ENCODE measurements at regions not wholly inside any gene's neighbourhood (a gene's known extent, or its start where the extent isn't known, plus 50 kb on each side); places are given as distances from the start of the nearest gene placed in this dataset.

- no peaks in the 10 kb centered on the region for H3K36me3 ChIP-seq (ENCODE audit: control insufficient read depth in 2 of 2, extremely low read depth in 1 of 2, insufficient read depth in 2 of 2, low read length in 2 of 2)
- dilution Hi-C loops (cut with MboI; ENCODE audit: extremely low pct_ligation_motif_present, low sequenced_read_pairs): no loop called here
- H3K9ac ChIP-seq (replicated peaks; ENCODE audit: extremely low read depth, insufficient read depth, low read length): no peak overlapping the region
- CTCF ChIA-PET: no interaction called here
- H3K4me1 ChIP-seq (ENCODE audit: control insufficient read depth, extremely low read depth, insufficient read depth, low read length): no peaks in the 10 kb centered on the region
- H2AFZ ChIP-seq (ENCODE audit: low read depth, low read length): no peak overlapping the region
- H3K4me3 ChIP-seq (replicated peaks in 1 of 3; ENCODE audit: insufficient read depth in 1 of 3, low read depth in 1 of 3, low read length in 3 of 3): no peak overlapping the region
- H3K27me3 ChIP-seq (ENCODE audit: control insufficient read depth in 2 of 2, insufficient read depth in 2 of 2, low read length in 2 of 2): no peaks in the 10 kb centered on the region
- BruUV-seq (replicated peaks): no TSS peak
- intact Hi-C loops (cut with micrococcal nuclease): no loop called here
- POLR2A ChIA-PET: no interaction called here
- H4K20me1 ChIP-seq (replicated peaks; ENCODE audit: control insufficient read depth, extremely low read depth, insufficient read depth, low read length): no peaks in the 10 kb centered on the region
- H3K27ac ChIP-seq (ENCODE audit: insufficient read depth, low read depth, low read length): no peak overlapping the region
- DNase-seq (ENCODE audit: low read depth, low spot score) (no peak), FAIRE-seq (no peak)
- H3K4me2 ChIP-seq (ENCODE audit: insufficient read depth, low read length): no peak overlapping the region
- no peaks in the 10 kb centered on the region for H3K79me2 ChIP-seq (ENCODE audit: control insufficient read depth, insufficient read depth, low read length)
- TF ChIP-seq POLR2AphosphoS5 (IDR thresholded peaks at IDR 0.05; ENCODE audit: insufficient read depth, low read depth, low read length) (no peak), MYC (IDR thresholded peaks at IDR 0.05; ENCODE audit: low read depth, low read length) (no peak), POLR2A (IDR thresholded peaks at IDR 0.05; ENCODE audit: low read depth, low read length) (no peak), JUN (IDR thresholded peaks at IDR 0.05; ENCODE audit: borderline replicate concordance, insufficient read depth, insufficient read length, low read depth) (no peak), EZH2 (IDR thresholded peaks at IDR 0.05; ENCODE audit: borderline replicate concordance, low read depth, low read length, severe bottlenecking) (no peak), FOS (IDR thresholded peaks at IDR 0.05; ENCODE audit: borderline replicate concordance, insufficient read depth, low read length) (no peak), GATA2 (IDR thresholded peaks at IDR 0.05; ENCODE audit: insufficient read depth, insufficient read length, low read depth, low read length) (no peak)
- TF ChIP-seq, protein P1, sequence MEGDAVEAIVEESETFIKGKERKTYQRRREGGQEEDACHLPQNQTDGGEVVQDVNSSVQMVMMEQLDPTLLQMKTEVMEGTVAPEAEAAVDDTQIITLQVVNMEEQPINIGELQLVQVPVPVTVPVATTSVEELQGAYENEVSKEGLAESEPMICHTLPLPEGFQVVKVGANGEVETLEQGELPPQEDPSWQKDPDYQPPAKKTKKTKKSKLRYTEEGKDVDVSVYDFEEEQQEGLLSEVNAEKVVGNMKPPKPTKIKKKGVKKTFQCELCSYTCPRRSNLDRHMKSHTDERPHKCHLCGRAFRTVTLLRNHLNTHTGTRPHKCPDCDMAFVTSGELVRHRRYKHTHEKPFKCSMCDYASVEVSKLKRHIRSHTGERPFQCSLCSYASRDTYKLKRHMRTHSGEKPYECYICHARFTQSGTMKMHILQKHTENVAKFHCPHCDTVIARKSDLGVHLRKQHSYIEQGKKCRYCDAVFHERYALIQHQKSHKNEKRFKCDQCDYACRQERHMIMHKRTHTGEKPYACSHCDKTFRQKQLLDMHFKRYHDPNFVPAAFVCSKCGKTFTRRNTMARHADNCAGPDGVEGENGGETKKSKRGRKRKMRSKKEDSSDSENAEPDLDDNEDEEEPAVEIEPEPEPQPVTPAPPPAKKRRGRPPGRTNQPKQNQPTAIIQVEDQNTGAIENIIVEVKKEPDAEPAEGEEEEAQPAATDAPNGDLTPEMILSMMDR (IDR thresholded peaks at IDR 0.05; ENCODE audit: extremely low read depth in 1 of 2, insufficient read depth in 1 of 2, low read depth in 1 of 2, low read length in 2 of 2): no peak
- TF ChIP-seq, protein P2, sequence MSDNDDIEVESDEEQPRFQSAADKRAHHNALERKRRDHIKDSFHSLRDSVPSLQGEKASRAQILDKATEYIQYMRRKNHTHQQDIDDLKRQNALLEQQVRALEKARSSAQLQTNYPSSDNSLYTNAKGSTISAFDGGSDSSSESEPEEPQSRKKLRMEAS (IDR thresholded peaks at IDR 0.05; ENCODE audit: insufficient read depth, insufficient read length): no peak
- H3K9me3 ChIP-seq (replicated peaks; ENCODE audit: control insufficient read depth, insufficient read depth, low read length): no peaks in the 10 kb centered on the region
- no peaks in the 10 kb centered on the region for H3K9me1 ChIP-seq (replicated peaks; ENCODE audit: control insufficient read depth, extremely low read depth, insufficient read depth, low read length)
These were observed 1513.3 kb downstream of the FAM181B start for GRCh38 chr11:81220146-81220895.
